Activated CD4-positive, alpha-beta memory T cell treated with anti-CD3 and anti-CD28 coated beads for 36 hours (primary cell): ENCODE measurements at regions not wholly inside any gene's neighbourhood (a gene's known extent, or its start where the extent isn't known, plus 50 kb on each side); places are given as distances from the start of the nearest gene placed in this dataset.

Experiments
- CTCF ChIA-PET: fragments of 350-600 bp; sonication (Branson Sonifier 250); formaldehyde crosslinking; loops from one replicate; lab custom pipeline; 2021; ENCODE audit warnings: antibody characterized with exemption, inconsistent platforms; lab: Charles Lee
- POLR2A ChIA-PET: fragments of 350-600 bp; sonication (Branson Sonifier 250); formaldehyde crosslinking; loops from one replicate; lab custom pipeline; 2021; ENCODE audit warnings: antibody characterized with exemption; lab: Charles Lee
- DNase-seq: peaks from one replicate; pipeline ENCODE4 v3.0.0-alpha.2; 2020
- H3K27ac Mint-ChIP-seq: one replicate; pipeline ENCODE4 v1.8.0; 2021; ENCODE audit warnings: mixed read lengths
- H3K27me3 Mint-ChIP-seq: one replicate; pipeline ENCODE4 v1.8.0; 2021; ENCODE audit warnings: mixed read lengths
- H3K36me3 Mint-ChIP-seq: one replicate; pipeline ENCODE4 v1.8.0; 2021; ENCODE audit warnings: mixed read lengths
- H3K4me1 Mint-ChIP-seq: one replicate; pipeline ENCODE4 v1.8.0; 2021; ENCODE audit warnings: low read depth, mixed read lengths
- H3K4me3 Mint-ChIP-seq: one replicate; pipeline ENCODE4 v1.8.0; 2021; ENCODE audit warnings: mild to moderate bottlenecking, mixed read lengths
- H3K9me3 Mint-ChIP-seq: one replicate; pipeline ENCODE4 v1.8.0; 2021; ENCODE audit warnings: mixed read lengths
- intact Hi-C: fragments of 100-400 bp; cut with micrococcal nuclease; formaldehyde crosslinking; loops from one replicate; pipeline ENCODE4 v1.15.1; 2023

GRCh38 chr4:178894126-178894525 is 1451.9 kb upstream of the AGA start:
- Mint-ChIP-seq H3K4me3 (no peak overlapping the region), H3K9me3 (peaks cover 3% of the 10 kb centered on the region), H3K36me3 (no peaks in the 10 kb centered on the region), H3K27me3 (no peaks in the 10 kb centered on the region), H3K4me1 (no peaks in the 10 kb centered on the region), H3K27ac (no peak overlapping the region)
- no peak for DNase-seq
- ChIA-PET CTCF (no interaction called here), POLR2A (interaction anchor here (0.6 kb wide), 1 partner anchor 12 kb away, joined by 4 read pairs; no protein-coding TSS in a partner anchor)
- intact Hi-C loops = no loop called here

GRCh38 chr4:178899084-178899483 is 1456.8 kb upstream of the AGA start:
- CTCF ChIA-PET = interaction anchor here (1.0 kb wide), 1 partner anchor 9 kb away, joined by 3 read pairs; no protein-coding TSS in a partner anchor
- no peak overlapping the region for H3K4me3 Mint-ChIP-seq
- intact Hi-C loops = no loop called here
- H3K36me3 Mint-ChIP-seq = no peaks in the 10 kb centered on the region
- H3K27me3 Mint-ChIP-seq = no peaks in the 10 kb centered on the region
- no peaks in the 10 kb centered on the region for H3K4me1 Mint-ChIP-seq
- H3K27ac Mint-ChIP-seq = no peak overlapping the region
- no peak for DNase-seq
- POLR2A ChIA-PET = no interaction called here
- no peaks in the 10 kb centered on the region for H3K9me3 Mint-ChIP-seq

GRCh38 chr4:178917756-178918155 is 1475.5 kb upstream of the AGA start:
- intact Hi-C loops = no loop called here
- Mint-ChIP-seq H3K36me3 (no peaks in the 10 kb centered on the region), H3K27ac (no peak overlapping the region), H3K4me3 (no peak overlapping the region), H3K9me3 (no peaks in the 10 kb centered on the region), H3K4me1 (no peaks in the 10 kb centered on the region), H3K27me3 (no peaks in the 10 kb centered on the region)
- CTCF ChIA-PET = no interaction called here
- no peak for DNase-seq
- POLR2A ChIA-PET = no interaction called here

- POLR2A ChIA-PET = no interaction called here
- H3K4me1 Mint-ChIP-seq = no peaks in the 10 kb centered on the region
- H3K9me3 Mint-ChIP-seq = peaks cover 15% of the 10 kb centered on the region
- H3K27me3 Mint-ChIP-seq = no peaks in the 10 kb centered on the region
- H3K27ac Mint-ChIP-seq = no peak overlapping the region
- intact Hi-C loops = no loop called here
- no peak overlapping the region for H3K4me3 Mint-ChIP-seq
- no peaks in the 10 kb centered on the region for H3K36me3 Mint-ChIP-seq
- DNase-seq = no peak
- CTCF ChIA-PET = no interaction called here
Observed at GRCh38 chr4:178937130-178937529, 1494.9 kb upstream of the AGA start.

GRCh38 chr4:178941975-178942374 is 1499.7 kb upstream of the AGA start:
- no peaks in the 10 kb centered on the region for H3K27me3 Mint-ChIP-seq
- H3K4me3 Mint-ChIP-seq = no peak overlapping the region
- intact Hi-C loops = no loop called here
- no peak for DNase-seq
- peaks cover 9% of the 10 kb centered on the region for H3K9me3 Mint-ChIP-seq
- H3K36me3 Mint-ChIP-seq = no peaks in the 10 kb centered on the region
- H3K27ac Mint-ChIP-seq = no peak overlapping the region
- no peaks in the 10 kb centered on the region for H3K4me1 Mint-ChIP-seq
- POLR2A ChIA-PET = no interaction called here
- CTCF ChIA-PET = no interaction called here

GRCh38 chr4:178953447-178954120 is 1511.3 kb upstream of the AGA start:
- Mint-ChIP-seq H3K36me3 (peaks cover 1% of the 10 kb centered on the region), H3K27me3 (no peaks in the 10 kb centered on the region), H3K4me1 (no peaks in the 10 kb centered on the region), H3K4me3 (no peak overlapping the region), H3K27ac (no peak overlapping the region), H3K9me3 (peaks cover 11% of the 10 kb centered on the region)
- intact Hi-C loops = no loop called here
- CTCF ChIA-PET = no interaction called here
- POLR2A ChIA-PET = no interaction called here
- DNase-seq = no peak

GRCh38 chr4:178955614-178956013 is 1513.4 kb upstream of the AGA start:
- intact Hi-C loops = no loop called here
- Mint-ChIP-seq H3K27ac (no peak overlapping the region), H3K36me3 (peaks cover 1% of the 10 kb centered on the region), H3K27me3 (no peaks in the 10 kb centered on the region), H3K4me1 (no peaks in the 10 kb centered on the region), H3K9me3 (peaks cover 11% of the 10 kb centered on the region), H3K4me3 (no peak overlapping the region)
- no peak for DNase-seq
- ChIA-PET POLR2A (no interaction called here), CTCF (no interaction called here)

GRCh38 chr4:178958725-178959440 is 1516.6 kb upstream of the AGA start:
- Mint-ChIP-seq H3K4me1 (no peaks in the 10 kb centered on the region), H3K27ac (no peak overlapping the region), H3K9me3 (peaks cover 11% of the 10 kb centered on the region), H3K36me3 (peaks cover 1% of the 10 kb centered on the region), H3K27me3 (no peaks in the 10 kb centered on the region), H3K4me3 (no peak overlapping the region)
- POLR2A ChIA-PET = no interaction called here
- intact Hi-C loops = no loop called here
- CTCF ChIA-PET = no interaction called here
- no peak for DNase-seq

GRCh38 chr4:178963446-178964045 is 1521.3 kb upstream of the AGA start:
- intact Hi-C loops = no loop called here
- H3K4me1 Mint-ChIP-seq = no peaks in the 10 kb centered on the region
- CTCF ChIA-PET = no interaction called here
- no peak overlapping the region for H3K27ac Mint-ChIP-seq
- no peaks in the 10 kb centered on the region for H3K27me3 Mint-ChIP-seq
- H3K36me3 Mint-ChIP-seq = no peaks in the 10 kb centered on the region
- H3K9me3 Mint-ChIP-seq = peaks cover 2% of the 10 kb centered on the region
- no peak overlapping the region for H3K4me3 Mint-ChIP-seq
- DNase-seq = no peak
- POLR2A ChIA-PET = no interaction called here

GRCh38 chr4:178966644-178967043 is 1524.4 kb upstream of the AGA start:
- no peak for DNase-seq
- Mint-ChIP-seq H3K4me3 (no peak overlapping the region), H3K36me3 (no peaks in the 10 kb centered on the region), H3K4me1 (no peaks in the 10 kb centered on the region), H3K9me3 (peaks cover 2% of the 10 kb centered on the region), H3K27me3 (no peaks in the 10 kb centered on the region), H3K27ac (no peak overlapping the region)
- ChIA-PET CTCF (no interaction called here), POLR2A (no interaction called here)
- intact Hi-C loops = no loop called here

GRCh38 chr4:178970433-178971140 is 1528.3 kb upstream of the AGA start:
- intact Hi-C loops = no loop called here
- Mint-ChIP-seq H3K4me3 (no peak overlapping the region), H3K27ac (no peak overlapping the region), H3K4me1 (no peaks in the 10 kb centered on the region), H3K36me3 (no peaks in the 10 kb centered on the region), H3K27me3 (no peaks in the 10 kb centered on the region), H3K9me3 (no peaks in the 10 kb centered on the region)
- no peak for DNase-seq
- CTCF ChIA-PET = no interaction called here
- POLR2A ChIA-PET = no interaction called here

- no peaks in the 10 kb centered on the region for H3K4me1 Mint-ChIP-seq
- no peak overlapping the region for H3K27ac Mint-ChIP-seq
- peaks cover 2% of the 10 kb centered on the region for H3K9me3 Mint-ChIP-seq
- ChIA-PET CTCF (no interaction called here), POLR2A (no interaction called here)
- no peak overlapping the region for H3K4me3 Mint-ChIP-seq
- no peaks in the 10 kb centered on the region for H3K27me3 Mint-ChIP-seq
- DNase-seq = no peak
- intact Hi-C loops = no loop called here
- H3K36me3 Mint-ChIP-seq = no peaks in the 10 kb centered on the region
Observed at GRCh38 chr4:178976861-178977260, 1534.6 kb upstream of the AGA start.
